GM12864 (cell line): ENCODE measurements at regions not wholly inside any gene's neighbourhood (a gene's known extent, or its start where the extent isn't known, plus 50 kb on each side); places are given as distances from the start of the nearest gene placed in this dataset.

Experiments
- DNase-seq: peaks from one replicate; pipeline ENCODE4 v3.0.0-alpha.2; 2011; ENCODE audit warnings: low read depth
- H3K4me3 ChIP-seq: 2 replicates; pipeline ENCODE4 v1.5.1; 2011; ENCODE audit warnings: mild to moderate bottlenecking, low read depth, low read length, control low read depth
- CTCF ChIP-seq: IDR thresholded peaks from 2 replicates; pipeline ENCODE4 v1.5.1; 2011; ENCODE audit warnings: low read depth, mild to moderate bottlenecking, moderate library complexity, low read length, control low read depth, inconsistent platforms; ENCODE audit errors: missing control alignments

- no peak for TF ChIP-seq CTCF
- no peak overlapping the region for H3K4me3 ChIP-seq
- DNase-seq: no peak
Observed at GRCh38 chr9:94018628-94019027, 63.5 kb upstream of the BARX1 start.

GRCh38 chr9:94017939-94018531, 62.9 kb upstream of the BARX1 start:
- DNase-seq: no peak
- TF ChIP-seq CTCF: no peak
- H3K4me3 ChIP-seq: no peak overlapping the region

GRCh38 chr9:94016744-94017143, 61.6 kb upstream of the BARX1 start:
- DNase-seq: no peak
- no peak for TF ChIP-seq CTCF
- H3K4me3 ChIP-seq: no peak overlapping the region

GRCh38 chr9:94014920-94015319, 59.8 kb upstream of the BARX1 start:
- no peak overlapping the region for H3K4me3 ChIP-seq
- no peak for DNase-seq
- no peak for TF ChIP-seq CTCF

- no peak for DNase-seq
Observed at GRCh38 chr9:94014066-94014654, 59.0 kb upstream of the BARX1 start.

GRCh38 chr9:94010980-94011533, 55.9 kb upstream of the BARX1 start:
- DNase-seq: no peak
- no peak for TF ChIP-seq CTCF
- H3K4me3 ChIP-seq: no peak overlapping the region

More at GRCh38 chr9:94014066-94014654, 59.0 kb upstream of the BARX1 start:
- H3K4me3 ChIP-seq: no peak overlapping the region
- TF ChIP-seq CTCF: peak; percentile 66
